ENCODE measurements at regions not wholly inside any gene's neighbourhood (a gene's known extent, or its start where the extent isn't known, plus 50 kb on each side); places are given as distances from the start of the nearest gene placed in this dataset.

DNA sequence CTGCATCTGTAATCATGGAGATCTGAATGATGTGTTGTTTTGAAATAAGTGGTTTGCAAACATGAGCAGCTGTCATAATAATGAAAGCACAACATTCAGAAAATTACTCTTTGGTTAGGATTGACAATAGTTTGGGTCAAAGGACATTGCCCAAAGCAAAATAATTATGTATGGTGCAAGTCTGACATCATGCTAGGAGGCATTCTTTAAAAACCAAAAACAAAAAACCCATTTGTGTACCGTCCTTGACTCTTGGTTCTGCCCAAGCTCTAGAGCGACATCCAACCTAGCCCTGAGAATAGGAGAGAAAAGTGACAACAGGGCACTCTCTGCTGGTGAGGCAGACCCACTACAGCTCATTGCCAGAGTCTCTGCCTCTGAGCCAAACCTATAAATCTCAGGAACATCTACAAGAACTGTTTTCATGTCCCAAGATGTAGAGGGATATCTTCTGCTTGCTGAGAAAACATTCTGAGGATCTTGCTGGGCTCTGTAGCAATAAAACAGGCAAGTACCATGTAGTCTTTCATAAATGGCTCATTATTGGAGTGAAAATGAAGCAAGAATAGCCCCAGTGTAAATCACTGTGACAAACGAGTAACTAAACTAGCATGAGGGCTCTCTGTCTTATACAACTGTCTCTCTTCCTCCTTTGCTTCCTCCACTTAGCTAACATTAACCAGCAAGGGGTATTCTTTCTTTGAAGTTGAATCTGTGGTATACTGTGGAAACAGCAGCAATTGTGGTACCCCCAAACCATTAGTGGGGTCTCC lies 266.8 kb upstream of the CXCR4 start:
- intact Hi-C loops (cut with DNase I): no loop called here
- peak; percentile 69 for ATAC-seq (ENCODE audit: poor library complexity)
- DNase-seq: no peak

DNA sequence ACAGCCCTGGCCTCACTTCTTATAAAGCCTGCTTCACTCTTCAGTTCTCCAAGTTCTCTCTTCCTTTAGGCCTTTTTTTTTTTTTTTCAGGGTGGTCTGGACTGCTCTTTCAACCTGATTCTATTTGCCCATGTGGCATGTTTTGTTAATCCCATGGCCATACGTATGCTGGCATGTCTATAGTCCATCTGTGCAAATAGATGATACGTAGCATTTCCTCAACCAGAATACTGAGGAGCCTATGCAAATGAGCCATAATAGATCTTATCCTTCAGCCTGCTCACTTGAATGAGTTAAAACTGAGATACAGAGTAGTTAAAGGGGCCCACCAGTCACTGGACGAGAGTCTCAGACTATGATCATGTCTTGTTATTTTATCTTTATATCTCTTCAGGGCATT lies 265.2 kb upstream of the CXCR4 start:
- DNase-seq (no peak), ATAC-seq (ENCODE audit: poor library complexity) (no peak)
- intact Hi-C loops (cut with DNase I): no loop called here

DNA sequence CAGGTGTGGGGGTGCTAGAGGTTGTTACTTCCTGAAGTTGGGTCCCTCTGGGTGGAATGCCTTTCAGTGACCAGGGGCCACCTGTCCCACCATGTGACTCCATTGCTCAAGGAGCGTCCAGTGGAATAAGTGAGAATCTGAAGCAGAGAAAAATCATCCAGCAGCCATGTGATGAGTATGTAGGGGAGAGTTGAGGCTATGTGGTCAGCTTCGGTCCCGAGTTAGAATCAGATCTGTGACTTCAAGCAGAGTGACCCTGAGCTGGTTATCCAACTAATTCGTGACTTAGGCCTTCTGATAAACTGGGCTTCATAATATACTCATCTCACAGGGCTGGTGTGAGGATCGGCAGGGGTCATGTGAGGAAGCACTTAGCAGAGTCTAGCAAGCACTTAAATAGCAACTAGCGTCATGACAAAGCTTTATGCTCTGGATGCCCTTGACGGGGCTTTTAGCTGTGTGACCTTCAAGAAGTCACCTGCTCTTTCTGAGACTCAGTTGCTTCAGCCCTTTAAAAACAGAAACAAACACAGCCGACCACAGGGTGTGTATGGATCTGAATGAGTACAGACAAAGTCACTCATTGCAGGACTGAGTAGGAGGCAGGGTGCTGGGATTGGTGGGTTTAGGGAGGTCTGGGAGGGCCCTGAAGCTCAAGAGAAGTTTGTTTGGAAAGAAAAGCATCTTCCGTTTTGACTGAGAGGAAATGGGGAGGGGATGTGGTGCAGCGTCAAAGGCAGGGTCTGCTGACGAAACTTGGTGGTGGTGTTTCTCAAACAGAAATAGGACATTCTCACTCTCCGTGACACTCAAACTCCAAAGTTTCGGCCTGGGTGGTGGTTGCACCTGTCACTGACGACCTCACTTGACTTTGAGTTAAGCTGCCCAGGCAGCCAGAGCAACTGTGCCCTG lies 264.0 kb upstream of the CXCR4 start:
- DNase-seq: no peak
- intact Hi-C loops (cut with DNase I): no loop called here
- peak; percentile 53 for ATAC-seq (ENCODE audit: poor library complexity)

DNA sequence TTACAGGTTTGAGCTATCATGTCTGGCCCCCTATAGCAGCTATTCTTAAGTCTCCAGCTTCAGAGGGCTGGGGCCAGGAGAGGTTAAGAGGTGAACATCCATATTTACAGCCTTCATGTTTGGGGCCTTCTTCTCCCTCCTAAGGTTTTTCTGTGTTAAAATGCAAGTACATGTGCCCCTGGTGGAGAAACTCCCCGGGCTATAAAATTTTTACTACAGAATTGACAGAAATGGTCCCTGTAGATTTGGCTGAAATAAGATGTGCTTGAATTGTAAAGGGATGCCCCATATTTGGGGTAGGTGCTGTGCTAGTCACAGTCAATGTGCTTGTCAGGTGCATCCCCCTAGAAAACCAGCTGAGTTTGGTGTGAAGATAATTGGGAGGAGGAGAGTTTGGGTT lies 263.3 kb upstream of the CXCR4 start:
- ATAC-seq (ENCODE audit: poor library complexity) (no peak), DNase-seq (no peak)
- intact Hi-C loops (cut with DNase I): no loop called here

DNA sequence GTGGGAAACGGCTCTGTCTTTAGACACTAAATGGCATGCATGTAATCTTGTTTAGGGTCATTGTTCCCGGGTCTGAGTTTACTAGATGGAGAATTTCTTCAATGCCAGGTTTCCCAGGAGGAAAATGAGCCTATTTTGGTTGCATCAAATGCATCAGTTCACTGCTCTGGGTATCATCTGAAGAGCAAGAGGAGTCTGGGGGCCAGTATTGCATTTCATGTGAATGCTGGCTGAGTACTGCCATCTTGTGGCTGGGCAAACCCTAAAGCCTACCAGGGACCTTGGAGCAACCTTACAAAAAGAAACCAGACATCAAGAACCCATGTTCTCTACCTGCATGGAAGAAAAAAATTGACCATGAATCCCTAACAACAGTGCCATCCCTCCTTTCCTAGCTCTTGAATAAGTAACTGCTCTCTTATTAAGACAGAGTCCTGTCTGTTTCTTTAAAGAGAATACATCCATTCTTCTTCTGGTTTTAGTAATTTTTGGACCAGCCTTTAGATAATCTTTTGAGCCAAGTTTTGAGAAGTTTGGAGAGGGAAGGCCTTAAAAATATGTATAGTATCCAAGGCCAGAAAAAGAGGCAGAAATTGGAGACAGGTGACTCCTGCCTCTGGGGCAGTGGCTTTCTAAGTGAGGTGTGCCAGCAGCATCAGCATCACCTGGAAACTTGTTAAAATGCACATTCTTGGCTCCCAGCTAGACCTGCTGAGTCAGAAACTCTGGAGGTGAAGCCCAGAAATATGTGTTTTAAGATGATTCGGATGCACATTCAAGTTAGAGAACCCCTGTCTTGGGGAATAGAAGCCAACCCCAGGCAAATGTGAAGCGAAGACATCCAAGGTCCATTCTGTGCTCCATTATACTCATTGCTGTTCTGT lies 261.0 kb upstream of the CXCR4 start:
- DNase-seq (no peak), ATAC-seq (ENCODE audit: poor library complexity) (peak; percentile 71)
- intact Hi-C loops (cut with DNase I): loop anchor here (2.0 to 10.0 kb wide), 2 partner anchors 264 to 464 kb away; partner anchors contain the start of gene CXCR4

DNA sequence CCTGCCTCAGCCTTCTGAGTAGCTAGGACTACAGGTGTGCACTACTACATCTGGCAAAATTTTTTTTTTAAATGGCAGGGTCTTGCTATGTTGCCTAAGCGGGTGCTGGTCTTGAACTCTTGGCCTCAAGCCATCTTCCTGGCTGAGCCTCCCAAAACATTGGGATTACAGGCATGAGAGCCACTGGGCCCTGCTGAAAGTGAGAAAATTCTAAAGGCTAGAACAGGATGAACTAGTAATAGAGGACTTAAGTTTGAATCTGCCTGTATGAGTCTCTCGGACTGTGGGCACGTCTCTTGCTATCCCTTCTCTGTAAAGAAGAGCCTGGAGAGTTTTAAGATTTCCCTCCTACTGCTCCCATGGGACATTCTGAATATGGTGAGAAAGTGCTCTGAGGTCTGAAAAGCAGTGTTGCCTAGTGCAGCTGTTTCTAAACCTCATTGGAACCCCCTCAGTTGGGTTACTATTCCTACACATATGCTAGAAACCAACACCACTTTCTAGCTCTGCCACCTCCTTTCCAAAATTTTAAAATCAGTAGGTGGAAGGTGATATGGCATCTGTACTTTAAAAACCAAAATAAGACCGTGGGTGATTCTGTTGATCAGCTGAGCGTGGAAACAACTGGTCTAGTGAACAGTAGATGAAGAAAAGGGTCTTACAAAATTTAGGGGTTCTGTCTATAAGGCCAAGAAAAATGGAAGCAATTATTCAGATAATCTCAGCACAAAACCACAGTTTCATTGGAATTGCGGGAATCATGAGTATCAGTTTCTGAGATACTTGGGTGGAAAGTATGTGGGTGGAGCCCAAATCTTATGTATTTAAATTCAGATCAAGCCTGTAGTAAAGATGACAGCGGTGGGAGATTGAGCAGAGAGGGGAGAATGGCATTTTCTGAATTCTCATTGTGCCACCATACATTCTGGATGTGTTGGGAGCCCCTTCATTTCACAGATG lies 259.8 kb upstream of the CXCR4 start:
- DNase-seq: no peak
- no peak for ATAC-seq (ENCODE audit: poor library complexity)
- intact Hi-C loops (cut with DNase I): loop anchor here (2.0 to 10.0 kb wide), 2 partner anchors 263 to 463 kb away; partner anchors contain the start of gene CXCR4

DNA sequence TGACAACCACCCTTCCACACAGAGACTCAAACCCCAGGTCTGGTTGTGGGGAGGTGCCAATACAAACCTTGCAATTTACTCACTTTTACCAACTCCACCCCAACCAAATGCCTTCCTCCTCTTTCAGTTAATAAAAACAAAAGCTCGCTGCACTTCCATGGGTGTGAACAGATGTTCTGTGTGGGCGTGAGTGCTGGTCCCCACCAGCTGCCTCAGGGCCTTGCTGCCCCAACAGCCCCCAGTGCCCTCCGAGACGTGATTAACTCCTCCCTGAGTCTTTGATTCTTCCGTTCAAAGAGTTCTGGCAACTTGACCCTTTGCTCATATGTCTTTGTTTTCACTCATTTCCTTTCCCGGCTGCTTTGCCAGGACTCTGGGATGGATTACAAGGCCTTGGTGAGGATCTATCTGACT lies 258.9 kb upstream of the CXCR4 start:
- ATAC-seq (ENCODE audit: poor library complexity): no peak
- DNase-seq: no peak
- intact Hi-C loops (cut with DNase I): loop anchor here (10.0 kb wide), 1 partner anchor 262 kb away; the partner anchor contains the start of gene CXCR4

DNA sequence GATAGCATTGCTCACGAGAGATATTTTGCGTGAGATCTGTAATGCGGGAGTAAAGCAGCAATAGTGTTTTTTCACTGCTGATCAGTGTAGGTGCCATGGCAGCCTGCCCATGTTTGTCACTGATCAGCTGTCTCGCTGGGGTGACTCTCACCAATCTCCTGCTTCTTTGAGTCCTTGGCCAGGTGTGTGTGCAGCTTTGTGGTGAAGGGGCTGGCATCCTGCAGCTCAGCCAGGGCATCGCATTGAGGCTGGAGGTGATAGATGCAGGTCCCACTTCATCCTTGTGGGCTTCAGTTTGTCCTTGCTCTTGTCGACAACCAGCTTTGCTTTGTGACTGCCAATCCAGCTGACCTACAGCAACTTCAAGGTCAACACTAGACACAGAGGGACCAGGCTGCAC lies 258.3 kb upstream of the CXCR4 start:
- intact Hi-C loops (cut with DNase I): loop anchor here (10.0 kb wide), 1 partner anchor 261 kb away; the partner anchor contains the start of gene CXCR4
- no peak for ATAC-seq (ENCODE audit: poor library complexity)
- DNase-seq: no peak

DNA sequence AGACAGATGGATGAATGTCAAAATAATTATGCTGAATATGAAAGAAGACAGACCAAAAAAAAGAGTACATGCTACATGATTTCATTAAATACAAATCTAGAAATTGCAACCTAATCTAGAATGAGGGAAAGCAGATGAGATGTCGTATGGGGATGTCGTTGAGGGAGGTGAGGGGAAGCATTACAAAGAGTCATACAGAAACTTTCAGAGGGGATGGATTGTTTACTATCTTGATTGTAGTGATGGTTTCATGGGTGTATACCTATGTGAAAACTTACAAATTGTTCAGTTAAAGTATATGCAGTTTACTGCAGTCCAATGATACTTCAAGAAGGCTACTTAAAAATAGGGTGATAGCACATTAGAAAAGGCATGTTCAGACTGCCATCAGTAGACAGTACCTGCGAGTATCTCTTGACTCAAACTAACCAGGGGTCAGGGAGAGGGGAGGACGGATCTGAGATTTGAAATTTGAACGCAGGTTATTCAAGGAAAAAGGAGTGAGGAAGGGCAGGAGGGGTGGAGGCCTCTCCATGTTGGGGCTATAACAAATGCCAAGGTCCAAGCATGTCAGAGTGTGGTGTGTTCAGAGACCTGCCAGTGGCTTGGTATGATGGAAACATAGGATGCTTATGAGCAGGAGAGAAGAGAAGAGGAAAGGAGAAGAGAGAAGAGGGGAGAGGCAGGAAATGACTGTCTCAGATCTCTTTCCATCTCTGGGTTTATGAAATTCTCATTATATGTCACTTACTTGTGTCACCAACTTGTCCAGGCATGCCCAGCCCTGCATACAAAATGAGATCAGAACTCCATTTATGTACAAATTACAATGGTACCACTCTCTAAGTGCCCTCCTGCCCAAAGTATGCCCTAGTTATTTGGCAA lies 257.3 kb upstream of the CXCR4 start:
- no peak for DNase-seq
- no peak for ATAC-seq (ENCODE audit: poor library complexity)
- intact Hi-C loops (cut with DNase I): loop anchor here (10.0 kb wide), 1 partner anchor 260 kb away; the partner anchor contains the start of gene CXCR4

DNA sequence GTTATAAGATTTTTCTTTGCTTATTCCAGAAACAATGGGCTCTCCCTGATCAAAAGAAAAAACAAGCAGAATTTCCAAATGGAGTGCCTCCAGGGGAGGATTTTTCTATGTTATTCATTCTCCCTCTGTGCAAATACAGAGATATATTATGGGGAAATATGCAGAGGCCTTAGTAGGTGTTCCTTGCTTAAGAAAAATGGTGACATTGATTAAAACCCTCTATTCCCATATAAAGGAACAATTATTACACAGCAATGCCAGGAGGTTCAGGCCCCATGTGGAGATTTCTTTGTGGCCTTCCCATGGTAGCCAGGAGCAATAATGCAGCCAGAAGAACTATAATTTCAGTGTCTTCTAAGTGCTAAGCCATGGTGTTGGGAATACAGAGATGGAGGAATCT lies 255.9 kb upstream of the CXCR4 start:
- ATAC-seq (ENCODE audit: poor library complexity) (no peak), DNase-seq (no peak)
- intact Hi-C loops (cut with DNase I): loop anchor here (10.0 kb wide), 1 partner anchor 259 kb away; the partner anchor contains the start of gene CXCR4

DNA sequence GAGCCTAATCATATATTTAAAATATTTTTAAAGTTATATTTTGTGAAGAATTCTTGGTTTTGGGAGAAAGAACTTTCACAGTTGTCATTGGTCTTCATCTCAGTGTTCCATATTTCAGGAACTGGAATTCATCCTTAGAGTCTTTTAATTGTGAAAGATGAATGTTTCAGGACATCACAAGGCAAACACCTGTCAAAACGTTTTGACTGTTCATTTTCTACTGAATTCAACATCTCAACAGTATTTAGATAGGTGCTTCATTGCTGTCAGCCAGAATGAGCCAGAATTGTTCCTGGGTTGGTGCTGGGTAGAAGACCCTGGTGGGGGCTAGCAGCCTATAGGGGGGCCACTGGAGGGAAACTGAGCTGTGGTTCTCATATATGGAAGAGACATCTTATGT lies 255.1 kb upstream of the CXCR4 start:
- no peak for ATAC-seq (ENCODE audit: poor library complexity)
- intact Hi-C loops (cut with DNase I): loop anchor here (10.0 kb wide), 1 partner anchor 258 kb away; the partner anchor contains the start of gene CXCR4
- DNase-seq: no peak

DNA sequence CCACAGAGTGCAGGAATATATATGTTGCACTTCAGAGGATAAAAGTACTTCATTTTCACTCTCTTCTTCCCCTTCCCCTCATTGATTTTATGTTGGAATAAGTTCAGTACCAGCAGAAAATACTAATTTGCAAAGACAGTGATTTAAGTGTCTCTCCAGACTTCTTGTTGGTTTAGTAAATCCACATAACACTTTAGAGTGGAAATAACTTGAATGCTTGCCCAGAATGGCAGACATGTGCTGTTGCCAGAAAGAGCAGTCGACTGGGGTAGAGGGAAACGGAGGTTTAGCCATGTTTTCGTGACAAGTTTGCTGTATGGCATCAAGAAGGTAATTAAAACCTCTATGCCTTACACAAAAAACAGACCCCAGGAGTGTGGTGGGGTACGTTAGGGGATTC lies 246.0 kb upstream of the CXCR4 start:
- ATAC-seq (ENCODE audit: poor library complexity) (peak; percentile 52), DNase-seq (no peak)
- intact Hi-C loops (cut with DNase I): no loop called here

DNA sequence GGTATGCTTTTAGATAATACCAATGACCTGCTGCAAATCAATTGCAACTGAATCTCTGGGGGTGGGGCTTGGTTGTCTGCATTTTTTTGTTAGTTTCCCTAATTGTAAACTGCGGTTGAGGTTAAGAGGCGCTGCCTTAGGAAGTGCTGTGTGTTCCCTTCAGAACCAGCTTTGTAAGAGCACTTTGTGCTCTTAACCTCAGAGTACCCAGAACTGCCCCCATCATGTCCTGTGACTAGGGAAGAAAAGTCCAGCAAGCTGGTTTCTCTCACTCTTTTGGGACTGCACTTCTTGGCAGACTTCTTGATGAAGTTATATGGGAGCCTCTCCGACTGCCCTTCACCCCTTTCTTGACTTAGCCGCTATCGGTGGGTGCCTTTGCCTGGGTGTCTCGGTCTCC lies 245.5 kb upstream of the CXCR4 start:
- DNase-seq (no peak), ATAC-seq (ENCODE audit: poor library complexity) (peak; percentile 38)
- intact Hi-C loops (cut with DNase I): no loop called here

DNA sequence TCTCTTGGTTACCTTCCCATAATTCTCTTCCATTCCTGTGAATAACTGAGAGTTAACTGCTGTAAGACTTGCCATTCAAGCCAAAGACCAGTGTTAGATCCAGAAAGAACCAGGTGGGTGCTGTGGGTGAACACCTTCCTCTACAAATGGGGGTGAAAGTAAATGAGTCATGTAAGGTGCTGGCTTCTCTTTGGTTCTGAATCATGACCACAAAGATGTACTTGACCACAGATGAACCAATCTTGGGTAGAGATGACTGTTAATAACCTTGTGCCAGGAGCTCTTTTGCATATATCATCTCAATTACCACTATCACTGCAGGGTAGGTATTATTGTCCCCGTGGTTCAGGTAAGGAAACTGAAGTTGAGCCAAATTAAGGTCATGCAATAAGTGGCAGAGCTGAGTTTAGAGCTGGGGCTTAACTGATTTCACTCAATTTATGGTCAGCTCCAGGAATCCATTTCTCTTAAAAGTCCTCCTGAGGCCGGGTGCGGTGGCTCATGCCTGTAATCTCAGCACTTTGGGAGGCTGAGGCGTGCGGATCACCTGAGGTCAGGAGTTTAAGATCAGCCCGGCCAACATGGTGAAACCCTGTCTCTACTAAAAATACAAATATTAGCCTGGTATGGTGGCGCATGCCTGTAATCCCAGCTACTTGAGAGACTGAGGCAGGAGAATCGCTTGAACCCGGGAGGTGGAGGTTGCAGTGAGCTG lies 244.9 kb upstream of the CXCR4 start:
- DNase-seq (no peak), ATAC-seq (ENCODE audit: poor library complexity) (no peak)
- intact Hi-C loops (cut with DNase I): no loop called here

DNA sequence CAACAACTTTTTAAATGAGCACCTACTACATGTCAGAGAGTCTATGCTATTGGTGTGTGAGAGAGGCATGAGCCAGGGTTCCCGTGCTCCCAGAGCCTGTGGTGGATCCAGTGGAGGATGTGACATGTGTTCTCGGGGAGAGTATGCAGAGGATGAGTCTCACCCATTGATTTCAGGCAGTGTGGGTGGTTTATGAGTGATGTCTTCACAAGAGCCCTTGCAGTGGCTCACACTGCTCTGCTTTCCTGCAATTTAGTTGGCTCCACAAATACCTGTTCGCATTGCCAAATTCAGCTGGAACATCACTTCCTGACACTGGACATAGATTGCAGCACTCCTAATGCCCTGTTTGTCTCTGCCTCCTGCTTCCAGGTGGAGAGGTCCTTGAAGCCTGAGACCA lies 243.6 kb upstream of the CXCR4 start:
- no peak for ATAC-seq (ENCODE audit: poor library complexity)

DNA sequence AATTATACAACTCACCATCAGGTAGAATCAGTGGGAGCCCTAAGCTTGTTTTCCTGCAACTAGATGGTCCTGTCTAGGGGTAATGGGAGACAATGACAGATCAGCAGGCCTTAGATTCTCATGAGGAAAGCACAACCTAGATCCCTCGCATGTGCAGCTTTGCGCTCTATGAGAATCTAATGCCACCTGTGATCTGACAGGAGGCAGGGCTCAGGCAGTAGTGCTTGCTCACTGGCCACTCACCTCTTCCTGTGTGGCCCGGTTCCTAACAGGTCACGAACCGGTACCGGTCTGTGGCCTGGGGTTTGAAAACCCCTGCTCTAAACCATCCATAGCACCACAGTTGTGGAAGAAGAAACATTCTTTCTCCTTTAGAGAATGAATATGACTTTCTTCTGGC lies 242.8 kb upstream of the CXCR4 start:
- no peak for DNase-seq
- intact Hi-C loops (cut with DNase I): no loop called here
- ATAC-seq (ENCODE audit: poor library complexity): no peak

More for the DNA sequence above, 243.6 kb upstream of the CXCR4 start:
- intact Hi-C loops (cut with DNase I): no loop called here
- no peak for DNase-seq

Data from Right ventricle myocardium superior (tissue), 1 donor.